ENCODE measurements at regions not wholly inside any gene's neighbourhood (a gene's known extent, or its start where the extent isn't known, plus 50 kb on each side); places are given as distances from the start of the nearest gene placed in this dataset.
A peak's percentile ranks its signal among the peaks of the same experiment; 100 is the strongest.

GRCh38 chr6:142544199-142544838, 242.5 kb downstream of the ADGRG6 start:
- H3K27ac Mint-ChIP-seq (ENCODE audit: unreplicated experiment), result no peak overlapping the region
- no peaks in the 10 kb centered on the region for H3K9me3 Mint-ChIP-seq (ENCODE audit: low read depth)
- no peak overlapping the region for H3K4me3 Mint-ChIP-seq (ENCODE audit: unreplicated experiment)
- DNase-seq (ENCODE audit: low spot score), result no peak
- H3K27me3 Mint-ChIP-seq (ENCODE audit: low read depth), result peaks cover 7% of the 10 kb centered on the region
- TF ChIP-seq, protein P1, sequence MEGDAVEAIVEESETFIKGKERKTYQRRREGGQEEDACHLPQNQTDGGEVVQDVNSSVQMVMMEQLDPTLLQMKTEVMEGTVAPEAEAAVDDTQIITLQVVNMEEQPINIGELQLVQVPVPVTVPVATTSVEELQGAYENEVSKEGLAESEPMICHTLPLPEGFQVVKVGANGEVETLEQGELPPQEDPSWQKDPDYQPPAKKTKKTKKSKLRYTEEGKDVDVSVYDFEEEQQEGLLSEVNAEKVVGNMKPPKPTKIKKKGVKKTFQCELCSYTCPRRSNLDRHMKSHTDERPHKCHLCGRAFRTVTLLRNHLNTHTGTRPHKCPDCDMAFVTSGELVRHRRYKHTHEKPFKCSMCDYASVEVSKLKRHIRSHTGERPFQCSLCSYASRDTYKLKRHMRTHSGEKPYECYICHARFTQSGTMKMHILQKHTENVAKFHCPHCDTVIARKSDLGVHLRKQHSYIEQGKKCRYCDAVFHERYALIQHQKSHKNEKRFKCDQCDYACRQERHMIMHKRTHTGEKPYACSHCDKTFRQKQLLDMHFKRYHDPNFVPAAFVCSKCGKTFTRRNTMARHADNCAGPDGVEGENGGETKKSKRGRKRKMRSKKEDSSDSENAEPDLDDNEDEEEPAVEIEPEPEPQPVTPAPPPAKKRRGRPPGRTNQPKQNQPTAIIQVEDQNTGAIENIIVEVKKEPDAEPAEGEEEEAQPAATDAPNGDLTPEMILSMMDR (IDR thresholded peaks at IDR 0.05), result no peak
- no peaks in the 10 kb centered on the region for H3K4me1 Mint-ChIP-seq (ENCODE audit: low read depth)
- H3K36me3 Mint-ChIP-seq (ENCODE audit: low read depth), result no peaks in the 10 kb centered on the region

GRCh38 chr6:142545147-142545546, 243.3 kb downstream of the ADGRG6 start:
- Mint-ChIP-seq H3K4me1 (ENCODE audit: low read depth) (no peaks in the 10 kb centered on the region), H3K27ac (ENCODE audit: unreplicated experiment) (no peak overlapping the region), H3K36me3 (ENCODE audit: low read depth) (no peaks in the 10 kb centered on the region), H3K4me3 (ENCODE audit: unreplicated experiment) (no peak overlapping the region), H3K9me3 (ENCODE audit: low read depth) (no peaks in the 10 kb centered on the region), H3K27me3 (ENCODE audit: low read depth) (peaks cover 7% of the 10 kb centered on the region)
- TF ChIP-seq, protein P1 (IDR thresholded peaks at IDR 0.05), result no peak
- DNase-seq (ENCODE audit: low spot score), result no peak

DNA sequence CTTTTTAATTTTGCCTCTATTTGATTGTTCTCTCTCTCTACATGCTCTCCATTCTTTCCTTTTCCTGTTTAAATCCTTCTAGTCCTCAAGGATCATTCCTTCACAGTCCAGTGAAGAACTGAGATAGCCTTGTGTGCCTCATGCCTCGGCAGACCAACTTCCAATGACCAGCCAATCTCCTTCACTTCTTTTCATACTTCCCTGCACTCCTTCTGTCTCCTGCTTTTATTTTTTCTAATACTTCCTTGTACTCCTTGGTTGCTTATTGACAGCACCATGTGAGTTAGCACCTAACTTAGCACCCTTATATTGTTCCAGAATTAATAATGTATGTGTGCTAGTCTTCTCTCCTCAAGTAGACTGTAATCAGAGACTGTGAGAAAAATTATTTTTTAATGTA, 246.8 kb downstream of the ADGRG6 start:
- H3K27me3 Mint-ChIP-seq (ENCODE audit: low read depth), result peaks cover 9% of the 10 kb centered on the region
- DNase-seq (ENCODE audit: low spot score), result no peak
- H3K4me1 Mint-ChIP-seq (ENCODE audit: low read depth), result peaks cover 12% of the 10 kb centered on the region
- TF ChIP-seq, protein P1 (IDR thresholded peaks at IDR 0.05), result no peak
- no peaks in the 10 kb centered on the region for H3K9me3 Mint-ChIP-seq (ENCODE audit: low read depth)
- H3K36me3 Mint-ChIP-seq (ENCODE audit: low read depth), result no peaks in the 10 kb centered on the region
- no peak overlapping the region for H3K27ac Mint-ChIP-seq (ENCODE audit: unreplicated experiment)
- H3K4me3 Mint-ChIP-seq (ENCODE audit: unreplicated experiment), result no peak overlapping the region

GRCh38 chr6:142550310-142551063, 248.7 kb downstream of the ADGRG6 start:
- DNase-seq (ENCODE audit: low spot score), result no peak
- Mint-ChIP-seq H3K27ac (ENCODE audit: unreplicated experiment) (no peak overlapping the region), H3K27me3 (ENCODE audit: low read depth) (peaks cover 8% of the 10 kb centered on the region), H3K36me3 (ENCODE audit: low read depth) (no peaks in the 10 kb centered on the region), H3K4me1 (ENCODE audit: low read depth) (peaks cover 12% of the 10 kb centered on the region), H3K9me3 (ENCODE audit: low read depth) (no peaks in the 10 kb centered on the region), H3K4me3 (ENCODE audit: unreplicated experiment) (no peak overlapping the region)
- TF ChIP-seq, protein P1 (IDR thresholded peaks at IDR 0.05), result no peak

DNA sequence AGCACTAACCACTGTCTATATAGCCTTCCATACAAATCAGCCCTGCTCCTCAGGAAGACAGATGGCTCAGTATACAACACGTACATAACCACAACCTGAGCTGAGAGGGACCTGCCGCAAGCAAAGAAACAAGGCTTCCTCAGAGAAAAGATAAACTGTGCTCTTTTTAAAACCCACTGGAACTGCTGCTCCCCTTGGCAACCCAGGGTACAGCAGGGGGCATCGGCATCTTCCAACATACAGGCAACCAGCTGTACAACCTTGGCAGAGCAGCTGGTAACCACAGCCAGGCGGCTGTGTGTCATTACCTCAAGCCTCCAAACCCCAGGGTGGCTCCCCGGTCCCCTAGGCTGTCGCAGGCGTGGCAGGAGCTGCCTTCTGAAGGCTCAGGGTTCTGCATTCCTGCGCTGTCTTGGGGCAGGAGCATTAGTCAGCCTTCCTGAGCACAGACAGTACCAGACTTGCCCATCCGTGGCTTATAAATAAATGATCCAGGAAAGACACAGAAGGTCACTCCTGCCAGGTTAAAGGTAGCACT, 249.5 kb downstream of the ADGRG6 start:
- no peak overlapping the region for H3K27ac Mint-ChIP-seq (ENCODE audit: unreplicated experiment)
- H3K9me3 Mint-ChIP-seq (ENCODE audit: low read depth), result peaks cover under 1% of the 10 kb centered on the region
- TF ChIP-seq, protein P1 (IDR thresholded peaks at IDR 0.05), result peak; percentile 22
- peaks cover 8% of the 10 kb centered on the region for H3K27me3 Mint-ChIP-seq (ENCODE audit: low read depth)
- no peaks in the 10 kb centered on the region for H3K36me3 Mint-ChIP-seq (ENCODE audit: low read depth)
- no peak overlapping the region for H3K4me3 Mint-ChIP-seq (ENCODE audit: unreplicated experiment)
- no peak for DNase-seq (ENCODE audit: low spot score)
- peaks cover 12% of the 10 kb centered on the region for H3K4me1 Mint-ChIP-seq (ENCODE audit: low read depth)
